ENCODE measurements at regions not wholly inside any gene's neighbourhood (a gene's known extent, or its start where the extent isn't known, plus 50 kb on each side); places are given as distances from the start of the nearest gene placed in this dataset.

GRCh38 chr2:18104595-18105224 lies 226.2 kb downstream of the KCNS3 start:
- TF ChIP-seq RAD21 (IDR thresholded peaks at IDR 0.05; ENCODE audit: low read length) (no peak), RFX5 (IDR thresholded peaks at IDR 0.05; ENCODE audit: low read depth, low read length) (no peak), CTCF (conservative IDR thresholded peaks at IDR 0.05; ENCODE audit: low read depth, low read length) (no peak), POLR2A (IDR thresholded peaks at IDR 0.05; ENCODE audit: low read depth, low read length) (no peak), RCOR1 (IDR thresholded peaks at IDR 0.05; ENCODE audit: insufficient replicate concordance, low read length) (no peak), FOS (IDR thresholded peaks at IDR 0.05; ENCODE audit: low read depth, low read length) (no peak), CHD1 (IDR thresholded peaks at IDR 0.05; ENCODE audit: low read depth, low read length) (no peak), BHLHE40 (IDR thresholded peaks at IDR 0.05; ENCODE audit: low read depth, low read length) (no peak), USF2 (IDR thresholded peaks at IDR 0.05; ENCODE audit: low read depth, low read length) (no peak)

Measured in IMR-90 (cell line).